ENCODE measurements at regions not wholly inside any gene's neighbourhood (a gene's known extent, or its start where the extent isn't known, plus 50 kb on each side); places are given as distances from the start of the nearest gene placed in this dataset.
"Not testable (repeated sequence)": the region's sequence is repeated elsewhere in the genome, so short reads cannot be mapped to it uniquely, and the experiment has no call there.

GRCh38 chr6:157727629-157728182, 95.3 kb upstream of the SNX9 start:
- DNase-seq, result no peak

- no peak for DNase-seq
These were observed 94.7 kb upstream of the SNX9 start for GRCh38 chr6:157728183-157728881.

GRCh38 chr6:157731221-157731620, 91.8 kb upstream of the SNX9 start:
- DNase-seq, result no peak

GRCh38 chr6:157732007-157732406, 91.0 kb upstream of the SNX9 start:
- DNase-seq, result no peak

GRCh38 chr6:157732416-157733161, 90.5 kb upstream of the SNX9 start:
- DNase-seq, result no peak

- DNase-seq, result not testable (repeated sequence)
These were observed 86.5 kb upstream of the SNX9 start for GRCh38 chr6:157736555-157736954.

GRCh38 chr6:157741321-157741947, 81.6 kb upstream of the SNX9 start:
- no peak for DNase-seq

DNA sequence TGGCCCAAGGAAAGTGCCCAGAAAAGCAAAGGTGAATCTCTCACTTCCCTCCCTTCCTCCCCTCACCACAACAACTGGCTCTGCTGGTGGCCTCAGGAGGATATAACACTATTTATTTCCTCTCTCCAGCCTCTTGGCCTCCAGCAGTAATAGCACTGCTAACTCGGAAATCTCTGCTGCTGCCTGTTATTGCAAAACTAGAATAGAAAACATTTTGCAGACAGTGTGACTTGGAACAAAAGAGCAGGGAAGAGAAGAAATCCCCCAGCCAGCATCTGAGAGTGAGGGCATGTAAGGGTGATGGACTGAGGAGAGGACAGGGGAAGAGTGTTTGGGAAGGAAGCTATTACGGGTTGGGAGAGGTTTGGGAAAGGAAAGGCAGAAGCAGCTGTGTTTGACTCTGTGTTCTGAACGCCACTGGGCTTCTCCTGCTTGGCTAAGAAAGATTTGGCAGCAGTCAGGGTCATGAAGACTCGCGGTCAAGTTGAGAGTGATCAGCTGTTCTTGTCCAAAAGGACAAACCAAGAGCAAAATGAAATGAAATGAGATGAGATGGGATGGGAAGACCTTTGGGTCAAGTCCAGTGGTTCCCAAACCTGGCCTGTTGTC, 81.0 kb upstream of the SNX9 start:
- no peak for DNase-seq

GRCh38 chr6:157744102-157744601, 78.9 kb upstream of the SNX9 start:
- no peak for DNase-seq

GRCh38 chr6:157746897-157747296, 76.1 kb upstream of the SNX9 start:
- no peak for DNase-seq

GRCh38 chr6:157747370-157747769, 75.7 kb upstream of the SNX9 start:
- no peak for DNase-seq

GRCh38 chr6:157748839-157749571, 74.0 kb upstream of the SNX9 start:
- no peak for DNase-seq

DNA sequence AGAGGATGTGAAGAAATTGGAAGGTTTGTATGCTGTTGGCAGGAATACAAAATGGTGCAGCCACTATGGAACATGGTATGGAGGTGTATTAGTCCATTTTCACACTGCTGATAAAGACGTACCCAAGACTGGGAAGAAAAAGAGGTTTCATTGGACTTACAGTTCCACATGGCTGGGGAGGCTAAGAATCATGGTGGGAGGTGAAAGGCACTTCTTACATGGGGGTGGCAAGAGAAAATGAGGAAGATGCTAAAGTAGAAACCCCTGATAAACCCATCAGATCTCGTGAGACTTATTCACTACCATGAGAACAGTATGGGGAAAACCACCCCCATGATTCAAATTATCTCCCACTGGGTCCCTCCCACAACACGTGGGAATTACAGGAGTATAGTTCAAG, 72.1 kb upstream of the SNX9 start:
- not testable (repeated sequence) for DNase-seq

DNA sequence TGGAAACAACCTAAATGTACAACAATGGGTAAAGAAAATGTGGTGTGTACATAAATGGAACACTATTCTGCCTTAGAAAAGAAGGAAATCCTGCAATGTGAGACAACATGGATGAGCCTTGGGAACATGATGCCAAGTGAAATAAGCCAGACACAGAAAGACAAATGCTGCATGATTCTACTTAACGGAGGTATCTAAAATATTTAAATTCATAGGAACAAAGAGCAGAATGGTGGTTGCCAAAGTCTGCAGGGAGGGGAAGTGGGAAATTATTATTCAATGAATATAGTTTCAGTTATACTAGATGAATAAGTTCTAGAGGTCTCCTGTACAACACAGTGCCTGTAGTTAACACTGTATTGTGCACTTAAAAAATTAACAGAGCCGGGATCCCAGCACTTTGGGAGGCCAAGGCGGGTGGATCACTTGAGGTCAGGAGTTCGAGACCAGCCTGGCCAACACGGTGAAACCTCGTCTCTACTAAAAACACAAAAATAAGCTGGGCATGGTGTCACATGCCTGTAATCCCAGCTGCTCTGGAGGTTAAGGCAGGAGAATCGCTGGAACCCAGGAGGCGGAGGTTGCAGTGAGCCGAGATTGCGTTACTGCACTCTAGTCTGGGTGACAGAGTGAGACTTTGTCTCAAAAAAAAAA, 71.4 kb upstream of the SNX9 start:
- DNase-seq, result no peak

GRCh38 chr6:157752879-157753278, 70.2 kb upstream of the SNX9 start:
- DNase-seq, result not testable (repeated sequence)

DNA sequence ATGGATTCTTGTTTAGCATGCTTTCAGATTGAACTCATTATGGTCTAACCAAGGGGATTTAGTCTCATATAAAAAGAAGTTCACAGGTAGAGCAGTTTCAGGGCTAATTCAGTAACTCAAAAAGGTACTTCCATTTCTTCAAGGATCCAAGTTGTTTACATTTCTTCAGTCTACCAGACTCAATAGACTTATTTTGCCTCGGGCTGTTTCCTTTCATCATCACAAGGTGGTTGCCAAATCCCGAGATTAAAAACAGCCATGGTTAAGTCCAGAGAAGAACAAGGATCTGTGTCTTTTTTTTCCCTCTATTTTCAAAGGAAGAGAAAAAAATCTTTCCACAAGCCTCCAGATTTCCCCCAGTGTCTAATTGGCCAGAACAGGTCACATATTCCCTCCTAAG, 69.8 kb upstream of the SNX9 start:
- no peak for DNase-seq

DNA sequence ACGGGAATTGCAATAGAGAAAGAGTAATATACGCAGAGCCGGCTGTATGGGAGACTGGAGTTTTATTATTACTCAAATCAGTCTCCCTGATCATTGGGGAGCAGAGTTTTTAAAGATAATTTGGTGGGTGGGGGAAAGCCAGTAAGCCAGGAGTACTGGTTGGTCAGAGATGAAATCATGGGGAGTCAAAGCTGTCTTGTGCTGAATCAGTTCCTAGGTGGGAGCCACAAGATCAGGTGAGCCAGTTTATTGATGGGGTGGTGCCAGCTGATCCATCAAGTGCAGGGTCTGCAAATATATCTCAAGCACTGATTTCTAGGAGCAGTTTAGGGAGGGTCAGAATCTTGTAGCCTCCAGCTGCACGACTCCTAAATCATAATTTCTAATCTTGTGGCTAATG, 69.2 kb upstream of the SNX9 start:
- DNase-seq, result not testable (repeated sequence)

- no peak for DNase-seq
These were observed 68.7 kb upstream of the SNX9 start for GRCh38 chr6:157754351-157754750.

DNA sequence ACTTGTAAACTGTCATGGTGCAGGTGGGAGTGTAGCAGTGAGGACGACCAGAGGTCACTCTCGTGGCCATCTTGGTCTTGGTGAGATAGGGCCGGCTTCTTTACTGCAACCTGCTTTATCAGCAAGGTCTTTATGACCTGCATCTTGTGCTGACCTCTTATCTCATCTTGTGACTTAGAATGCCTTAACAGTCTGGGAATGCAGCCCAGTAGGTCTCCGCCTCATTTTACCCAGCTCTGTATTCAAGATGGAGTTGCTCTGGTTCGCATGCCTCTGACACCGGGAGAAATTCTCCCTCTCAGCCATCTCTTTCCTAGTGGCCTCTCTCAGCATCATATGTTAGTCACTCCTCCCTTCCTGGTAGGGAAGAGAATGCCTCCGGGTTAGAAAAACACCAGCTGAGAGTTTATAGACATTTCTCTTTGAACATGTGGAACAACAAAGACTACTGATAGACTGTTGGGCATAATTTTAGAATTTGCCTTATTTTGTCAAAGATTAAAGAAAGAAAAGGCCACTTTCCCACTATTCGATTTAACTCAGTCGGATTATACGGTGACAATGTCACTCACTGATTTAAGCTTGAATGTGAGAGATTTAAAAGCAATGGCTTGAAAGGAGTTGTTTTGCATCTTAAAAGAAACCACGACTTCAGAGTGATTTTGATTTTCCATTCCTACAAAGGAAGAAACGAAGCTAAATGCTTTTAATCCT, 67.9 kb upstream of the SNX9 start:
- DNase-seq, result no peak

- DNase-seq, result no peak
These were observed 67.2 kb upstream of the SNX9 start for GRCh38 chr6:157755746-157756411.

Measured in NCI-H1417 treated with DMSO at 0.1 percent for 48 hours (cell line).